SU-DHL-6 (cell line): ENCODE measurements at regions not wholly inside any gene's neighbourhood (a gene's known extent, or its start where the extent isn't known, plus 50 kb on each side); places are given as distances from the start of the nearest gene placed in this dataset.

Source experiments
- H2AFZ ChIP-seq: fragments of 200-600 bp; sonication (generic); 2 replicates; pipeline ENCODE4 v1.6.1; 2014; ENCODE audit warnings: low read depth, mild to moderate bottlenecking, moderate library complexity, mixed read lengths, antibody characterized with exemption, low read length; ENCODE audit not compliant: severe bottlenecking
- H3F3A ChIP-seq: fragments of 200-600 bp; shearing (Covaris generic); 2 replicates; pipeline ENCODE4 v1.6.0; 2016; ENCODE audit warnings: antibody characterized with exemption, mild to moderate bottlenecking; ENCODE audit not compliant: insufficient read depth
- H3K27ac ChIP-seq: fragments of 200-600 bp; sonication (generic); 2 replicates; pipeline ENCODE4 v1.5.1; 2016; ENCODE audit warnings: low read depth, mild to moderate bottlenecking, low read length, moderate library complexity, mixed read lengths
- H3K27me3 ChIP-seq: fragments of 200-600 bp; sonication (generic), shearing (Covaris generic); 2 replicates; pipeline ENCODE4 v1.6.0; 2014; ENCODE audit warnings: mild to moderate bottlenecking, low read length
- H3K36me3 ChIP-seq: fragments of 200-600 bp; sonication (generic); 2 replicates; pipeline ENCODE4 v1.6.1; 2014; ENCODE audit warnings: mild to moderate bottlenecking, low read length, mixed read lengths
- H3K4me2 ChIP-seq: fragments of 300-600, 200-600 bp; shearing (Covaris generic), sonication (generic); 2 replicates; pipeline ENCODE4 v1.6.0; 2014; ENCODE audit warnings: low read length, low read depth, mild to moderate bottlenecking; ENCODE audit not compliant: poor library complexity, severe bottlenecking
- H3K4me3 ChIP-seq: fragments of 200-600 bp; sonication (generic); 2 replicates; pipeline ENCODE4 v1.5.1; 2014; ENCODE audit warnings: antibody characterized with exemption, low read length, mild to moderate bottlenecking, mixed read lengths; ENCODE audit not compliant: insufficient read depth, poor library complexity, severe bottlenecking
- H3K79me2 ChIP-seq: fragments of 200-600 bp; sonication (generic); 2 replicates; pipeline ENCODE4 v1.6.1; 2014; ENCODE audit warnings: mild to moderate bottlenecking, low read length, moderate library complexity; ENCODE audit not compliant: insufficient read depth
- H3K9ac ChIP-seq: fragments of 200-600 bp; sonication (generic); 2 replicates; pipeline ENCODE4 v1.7.0; 2014; ENCODE audit warnings: mild to moderate bottlenecking, low read length
- H3K9me2 ChIP-seq: fragments of 200-600 bp; sonication (generic); replicated peaks from 2 replicates; pipeline ENCODE4 v1.6.1; 2014; ENCODE audit warnings: low read length; ENCODE audit not compliant: insufficient read depth
- H3K9me3 ChIP-seq: fragments of 200-600 bp; sonication (generic); 2 replicates; pipeline ENCODE4 v1.6.1; 2014; ENCODE audit warnings: low read length, mixed read lengths; ENCODE audit not compliant: insufficient read depth
- H4K20me1 ChIP-seq: fragments of 200-600 bp; sonication (generic); 2 replicates; pipeline ENCODE4 v1.6.1; 2014; ENCODE audit warnings: low read depth, mild to moderate bottlenecking, antibody characterized with exemption, low read length, moderate library complexity, mixed read lengths
- CTCF ChIP-seq: fragments of 200-600 bp; sonication (generic); IDR thresholded peaks from one replicate; pipeline ENCODE4 v1.5.1; 2017; ENCODE audit warnings: antibody characterized with exemption, mild to moderate bottlenecking, low read length, moderate library complexity; ENCODE audit not compliant: insufficient read depth, poor library complexity, severe bottlenecking
- EZH2phosphoT487 ChIP-seq: fragments of 200-600 bp; sonication (generic), shearing (Covaris generic); conservative IDR thresholded peaks from 2 replicates; pipeline ENCODE4 v1.6.1; 2018; ENCODE audit warnings: mild to moderate bottlenecking, antibody characterized with exemption, low read length, moderate library complexity, mixed read lengths

GRCh38 chr10:30722956-30723620 lies 93.5 kb upstream of the LYZL2 start:
- Histone ChIP-seq H3K9me2 (no peaks in the 10 kb centered on the region), H3K27me3 (no peaks in the 10 kb centered on the region), H3K36me3 (no peaks in the 10 kb centered on the region), H3K4me3 (no peak overlapping the region), H2AFZ (no peak overlapping the region), H3K79me2 (no peaks in the 10 kb centered on the region), H3K4me2 (no peak overlapping the region), H3K9ac (no peak overlapping the region), H3K9me3 (no peaks in the 10 kb centered on the region), H3F3A (no peaks in the 10 kb centered on the region), H3K27ac (no peak overlapping the region), H4K20me1 (no peaks in the 10 kb centered on the region)
- TF ChIP-seq CTCF (no peak), EZH2phosphoT487 (no peak)

DNA sequence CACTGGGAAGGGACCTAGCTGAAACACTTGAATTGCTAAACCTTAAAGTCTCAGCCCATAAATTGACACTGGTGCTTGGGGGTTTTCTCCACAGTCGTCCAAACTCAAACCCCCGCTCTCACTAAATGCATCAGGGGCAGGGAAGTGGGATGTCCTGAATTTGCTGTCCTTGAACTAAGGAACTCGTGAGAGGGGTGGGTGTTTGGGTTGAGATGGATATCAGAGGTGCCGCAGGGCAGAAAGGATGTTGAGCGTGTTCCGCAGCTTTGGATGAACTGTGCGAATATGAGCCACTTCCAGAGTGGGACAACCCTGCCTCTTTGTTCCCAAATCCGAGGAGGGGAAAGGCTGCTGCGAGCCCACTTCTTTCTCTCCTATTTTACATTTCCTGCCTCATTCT lies 90.3 kb upstream of the LYZL2 start:
- Histone ChIP-seq H3K27me3 (no peaks in the 10 kb centered on the region), H3K4me3 (no peak overlapping the region), H3K27ac (no peak overlapping the region), H3K4me2 (no peak overlapping the region), H3K79me2 (no peaks in the 10 kb centered on the region), H3F3A (no peaks in the 10 kb centered on the region), H3K9me2 (no peaks in the 10 kb centered on the region), H2AFZ (no peak overlapping the region), H4K20me1 (no peaks in the 10 kb centered on the region), H3K36me3 (no peaks in the 10 kb centered on the region), H3K9me3 (no peaks in the 10 kb centered on the region), H3K9ac (no peak overlapping the region)
- TF ChIP-seq EZH2phosphoT487 (no peak), CTCF (no peak)

DNA sequence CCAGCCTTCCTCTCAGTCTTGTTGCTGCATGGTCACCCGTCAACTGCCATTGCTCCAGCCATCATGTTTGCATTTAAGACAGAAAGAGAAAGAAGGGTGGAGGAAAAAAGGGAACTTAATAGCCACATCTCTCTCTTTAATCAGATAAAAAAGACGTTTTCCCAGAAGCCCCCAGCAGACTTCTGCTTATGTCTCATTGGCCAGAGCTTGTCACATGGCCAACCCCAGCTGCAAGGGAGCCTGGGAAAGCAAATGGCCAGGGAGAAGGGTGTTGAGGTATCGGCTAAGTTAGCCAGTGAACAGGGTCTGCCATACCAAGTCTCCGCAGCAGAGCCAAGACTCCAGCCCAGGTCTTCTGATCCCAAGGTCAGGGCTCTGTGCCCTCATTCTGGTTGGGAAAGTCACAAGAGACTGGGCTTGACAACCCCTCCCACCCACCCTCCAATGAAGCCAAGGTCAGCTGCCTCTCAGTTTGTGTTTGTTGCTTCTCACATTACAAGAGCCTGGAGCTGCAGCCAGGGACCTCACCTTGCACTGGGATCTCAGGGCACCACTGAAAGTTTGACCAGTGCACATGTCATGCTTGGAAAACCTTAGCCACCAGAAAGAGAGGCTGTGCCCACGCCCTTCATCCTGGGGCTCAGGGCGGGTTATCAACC lies 80.3 kb upstream of the LYZL2 start:
- H3K27ac ChIP-seq = no peak overlapping the region
- no peak overlapping the region for H3K9ac ChIP-seq
- no peak overlapping the region for H3K4me2 ChIP-seq
- H3K27me3 ChIP-seq = no peaks in the 10 kb centered on the region
- no peaks in the 10 kb centered on the region for H4K20me1 ChIP-seq
- H3F3A ChIP-seq = peaks cover 27% of the 10 kb centered on the region
- H3K36me3 ChIP-seq = 0 out of 2 replicates have a peak, but pooled peaks cover 3% of the 10 kb centered on the region
- H3K4me3 ChIP-seq = no peak overlapping the region
- TF ChIP-seq CTCF (no peak), EZH2phosphoT487 (no peak)
- H3K9me2 ChIP-seq = no peaks in the 10 kb centered on the region
- no peaks in the 10 kb centered on the region; the same call in 1 of the 2 replicates for H3K9me3 ChIP-seq
- H3K79me2 ChIP-seq = no peaks in the 10 kb centered on the region
- H2AFZ ChIP-seq = no peak overlapping the region
